CD8-positive, alpha-beta memory T cell (primary cell): ENCODE measurements at regions not wholly inside any gene's neighbourhood (a gene's known extent, or its start where the extent isn't known, plus 50 kb on each side); places are given as distances from the start of the nearest gene placed in this dataset.

Source experiments
- CTCF ChIA-PET: fragments of 350-600 bp; sonication (Branson Sonifier 250); formaldehyde crosslinking; loops from one replicate; lab custom pipeline; 2021; ENCODE audit warnings: antibody characterized with exemption; lab: Charles Lee
- POLR2A ChIA-PET: fragments of 350-600 bp; sonication (Branson Sonifier 250); formaldehyde crosslinking; loops from one replicate; lab custom pipeline; 2021; ENCODE audit warnings: antibody characterized with exemption; lab: Charles Lee
- DNase-seq, 5 donors: peaks; one replicate each; pipeline versions ENCODE4 v3.0.0 to v3.0.0-alpha.2; 2020 to 2022; ENCODE audit warnings: mixed read lengths in 1 of 5
- H3K27ac ChIP-seq: one replicate; pipeline ENCODE4 v1.7.0; 2013; ENCODE audit warnings: low read depth, mild to moderate bottlenecking, low read length, moderate library complexity
- H3K27me3 ChIP-seq: 2 replicates; pipeline ENCODE4 v1.7.0; 2013; ENCODE audit warnings: low read length, mild to moderate bottlenecking; ENCODE audit not compliant: insufficient read depth, poor library complexity, severe bottlenecking
- H3K36me3 ChIP-seq: 2 replicates; pipeline ENCODE4 v1.7.0; 2013; ENCODE audit warnings: mild to moderate bottlenecking, low read length, moderate library complexity; ENCODE audit not compliant: insufficient read depth
- H3K4me1 ChIP-seq: 2 replicates; pipeline ENCODE4 v1.7.0; 2013; ENCODE audit warnings: mild to moderate bottlenecking, low read length, moderate library complexity; ENCODE audit not compliant: insufficient read depth
- H3K4me3 ChIP-seq: 2 replicates; pipeline ENCODE4 v1.7.0; 2013; ENCODE audit warnings: mild to moderate bottlenecking, low read length
- H3K9me3 ChIP-seq: 2 replicates; pipeline ENCODE4 v1.7.0; 2013; ENCODE audit warnings: mild to moderate bottlenecking, low read length
- H3K27ac Mint-ChIP-seq, 8 donors: one replicate each; pipeline ENCODE4 v1.8.0; 2020 to 2021; ENCODE audit warnings: mixed read lengths in 8 of 8, mild to moderate bottlenecking in 6 of 8, inconsistent platforms in 3 of 8, moderate library complexity in 3 of 8
- H3K27me3 Mint-ChIP-seq, 2 donors: one replicate each; pipeline ENCODE4 v1.8.0; 2020 to 2021; ENCODE audit warnings: mixed read lengths in 2 of 2, mild to moderate bottlenecking in 1 of 2, moderate library complexity in 1 of 2
- H3K36me3 Mint-ChIP-seq, 3 donors: one replicate each; pipeline ENCODE4 v1.8.0; 2020 to 2021; ENCODE audit warnings: mixed read lengths in 3 of 3, inconsistent platforms in 1 of 3, mild to moderate bottlenecking in 1 of 3
- H3K4me1 Mint-ChIP-seq, 3 donors: one replicate each; pipeline ENCODE4 v1.8.0; 2020 to 2021; ENCODE audit warnings: mixed read lengths in 3 of 3, inconsistent platforms in 1 of 3, mild to moderate bottlenecking in 1 of 3
- H3K4me3 Mint-ChIP-seq, 7 donors: one replicate each; pipeline ENCODE4 v1.8.0; 2020 to 2021; ENCODE audit warnings: mixed read lengths in 7 of 7, mild to moderate bottlenecking in 6 of 7, moderate library complexity in 4 of 7, inconsistent platforms in 2 of 7
- H3K9me3 Mint-ChIP-seq, 5 donors: one replicate each; pipeline ENCODE4 v1.8.0; 2020 to 2022; ENCODE audit warnings: mixed read lengths in 5 of 5, mild to moderate bottlenecking in 3 of 5, moderate library complexity in 2 of 5, inconsistent platforms in 1 of 5

DNA sequence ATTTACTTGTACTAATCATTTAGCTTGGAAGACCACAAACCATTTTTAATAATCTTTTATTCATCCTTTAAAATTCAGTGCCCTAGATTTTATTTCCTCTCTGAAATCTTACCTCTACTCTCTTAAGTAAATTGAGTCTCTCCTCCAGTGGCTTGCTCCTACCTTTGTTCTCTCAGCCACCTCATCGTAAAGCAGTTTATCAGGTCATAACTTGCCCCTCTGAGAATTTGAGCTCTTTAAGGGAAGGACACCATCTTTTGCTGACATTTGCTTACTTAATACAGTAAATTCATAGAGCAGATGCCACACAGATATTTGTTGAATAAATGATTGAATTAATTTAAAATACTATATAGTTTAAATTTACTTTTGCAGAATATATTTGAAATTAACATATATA lies 794.3 kb downstream of the C12orf50 start:
- Mint-ChIP-seq H3K36me3 (no peaks in the 10 kb centered on the region), H3K4me1 (no peaks in the 10 kb centered on the region), H3K27me3 (no peaks in the 10 kb centered on the region), H3K9me3 (peaks cover 0 to 38% (median 4%) of the 10 kb centered on the region in 5 donors), H3K4me3 (no peak overlapping the region), H3K27ac (no peak overlapping the region)
- H3K27me3 ChIP-seq = no peaks in the 10 kb centered on the region
- no peak overlapping the region for H3K4me3 ChIP-seq
- peaks cover 3% of the 10 kb centered on the region for H3K9me3 ChIP-seq
- ChIA-PET CTCF (no interaction called here), POLR2A (no interaction called here)
- H3K4me1 ChIP-seq = no peaks in the 10 kb centered on the region
- H3K36me3 ChIP-seq = no peaks in the 10 kb centered on the region
- no peak overlapping the region for H3K27ac ChIP-seq
- no peak for DNase-seq

- H3K27me3 Mint-ChIP-seq = no peaks in the 10 kb centered on the region
- DNase-seq = no peak
- peaks cover 0 to 38% (median 4%) of the 10 kb centered on the region in 5 donors for H3K9me3 Mint-ChIP-seq
- H3K4me3 Mint-ChIP-seq = no peak overlapping the region
- H3K27ac ChIP-seq = no peak overlapping the region
- no peaks in the 10 kb centered on the region for H3K4me1 Mint-ChIP-seq
- no peak overlapping the region for H3K4me3 ChIP-seq
- no peaks in the 10 kb centered on the region for H3K27me3 ChIP-seq
- peaks cover 3% of the 10 kb centered on the region for H3K9me3 ChIP-seq
- no peak overlapping the region for H3K27ac Mint-ChIP-seq
- ChIA-PET POLR2A (no interaction called here), CTCF (no interaction called here)
- no peaks in the 10 kb centered on the region for H3K36me3 ChIP-seq
- no peaks in the 10 kb centered on the region for H3K36me3 Mint-ChIP-seq
- no peaks in the 10 kb centered on the region for H3K4me1 ChIP-seq
Observed at GRCh38 chr12:87233671-87234070, 795.5 kb downstream of the C12orf50 start.

DNA sequence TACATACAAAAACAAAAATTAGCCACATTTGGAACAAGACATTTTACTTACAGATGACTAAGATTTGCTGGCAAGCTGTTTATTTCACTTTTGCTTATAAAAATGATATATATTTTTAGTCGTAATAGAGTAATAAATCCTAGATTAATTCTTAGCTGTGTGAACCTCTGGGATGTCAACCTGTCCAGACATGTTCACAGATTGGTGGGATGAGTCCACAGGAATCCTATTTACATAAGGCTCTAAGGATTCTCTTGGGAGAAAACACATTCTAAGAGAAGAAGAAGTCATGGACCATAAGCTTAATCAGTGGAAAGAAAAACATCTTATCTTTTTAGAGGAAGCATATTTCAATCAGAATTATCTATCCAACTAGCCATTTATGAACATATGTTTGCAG lies 797.4 kb downstream of the C12orf50 start:
- Histone ChIP-seq H3K27me3 (no peaks in the 10 kb centered on the region), H3K4me3 (no peak overlapping the region), H3K4me1 (no peaks in the 10 kb centered on the region), H3K36me3 (no peaks in the 10 kb centered on the region), H3K9me3 (peaks cover 3% of the 10 kb centered on the region), H3K27ac (no peak overlapping the region)
- Mint-ChIP-seq H3K4me1 (no peaks in the 10 kb centered on the region), H3K4me3 (no peak overlapping the region), H3K9me3 (peaks cover 0 to 29% (median 0%) of the 10 kb centered on the region in 5 donors), H3K36me3 (no peaks in the 10 kb centered on the region), H3K27ac (no peak overlapping the region), H3K27me3 (no peaks in the 10 kb centered on the region)
- CTCF ChIA-PET = no interaction called here
- POLR2A ChIA-PET = no interaction called here
- DNase-seq = no peak

DNA sequence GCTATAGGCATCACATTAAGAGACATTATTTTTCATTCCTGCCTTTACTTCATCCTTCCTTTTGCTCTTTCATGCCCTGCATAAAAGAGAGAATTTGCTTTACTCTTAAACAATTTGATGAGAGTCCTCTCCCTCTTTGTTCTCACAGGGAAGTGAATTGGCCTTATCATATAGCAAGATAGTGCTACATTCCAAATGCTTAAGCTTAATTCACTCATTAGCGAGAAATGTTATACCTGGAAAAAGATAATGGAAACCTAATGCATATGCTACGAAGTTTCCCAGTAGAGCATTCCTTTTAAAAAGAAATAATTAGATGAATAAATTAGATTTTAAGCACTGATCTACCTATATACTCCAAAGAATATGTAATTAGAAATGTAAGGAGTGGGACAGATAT lies 798.8 kb downstream of the C12orf50 start:
- Mint-ChIP-seq H3K27ac (no peak overlapping the region), H3K9me3 (peaks cover 0 to 25% (median 2%) of the 10 kb centered on the region in 5 donors), H3K4me1 (no peaks in the 10 kb centered on the region), H3K27me3 (no peaks in the 10 kb centered on the region), H3K4me3 (no peak overlapping the region), H3K36me3 (no peaks in the 10 kb centered on the region)
- H3K4me3 ChIP-seq = no peak overlapping the region
- H3K9me3 ChIP-seq = peaks cover 3% of the 10 kb centered on the region
- POLR2A ChIA-PET = no interaction called here
- H3K27ac ChIP-seq = no peak overlapping the region
- DNase-seq = no peak
- H3K36me3 ChIP-seq = no peaks in the 10 kb centered on the region
- CTCF ChIA-PET = no interaction called here
- no peaks in the 10 kb centered on the region for H3K4me1 ChIP-seq
- no peaks in the 10 kb centered on the region for H3K27me3 ChIP-seq

DNA sequence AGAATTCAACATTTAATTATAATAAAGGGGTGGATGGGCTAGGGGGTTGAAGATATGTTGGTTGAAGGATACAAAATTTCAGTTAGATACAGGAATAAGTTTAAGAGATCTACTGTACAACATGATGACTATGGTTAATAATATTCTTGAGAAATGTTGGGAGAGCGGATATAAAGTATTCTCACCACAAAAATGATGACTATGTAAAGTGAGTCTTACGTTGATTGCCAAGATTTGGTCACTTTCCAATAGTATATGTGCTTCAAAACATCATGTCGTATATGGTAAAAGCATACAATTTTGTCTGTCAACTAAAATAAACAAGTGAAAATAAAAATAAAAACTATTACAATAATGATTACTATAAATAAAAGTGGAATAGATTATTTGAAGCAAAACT lies 802.0 kb downstream of the C12orf50 start:
- H3K27me3 Mint-ChIP-seq = no peaks in the 10 kb centered on the region
- H3K4me3 Mint-ChIP-seq = no peak overlapping the region
- no peaks in the 10 kb centered on the region for H3K4me1 Mint-ChIP-seq
- ChIA-PET CTCF (no interaction called here), POLR2A (no interaction called here)
- Histone ChIP-seq H3K9me3 (peaks cover 3% of the 10 kb centered on the region), H3K4me3 (no peak overlapping the region), H3K27me3 (no peaks in the 10 kb centered on the region), H3K27ac (no peak overlapping the region), H3K4me1 (no peaks in the 10 kb centered on the region), H3K36me3 (no peaks in the 10 kb centered on the region)
- DNase-seq = no peak
- peaks cover 0 to 19% (median 2%) of the 10 kb centered on the region in 5 donors for H3K9me3 Mint-ChIP-seq
- H3K36me3 Mint-ChIP-seq = no peaks in the 10 kb centered on the region
- no peak overlapping the region for H3K27ac Mint-ChIP-seq

- no peaks in the 10 kb centered on the region for H3K36me3 Mint-ChIP-seq
Observed at GRCh38 chr12:87217491-87217890, 811.7 kb downstream of the C12orf50 start.

GRCh38 chr12:87216436-87216835 lies 812.8 kb downstream of the C12orf50 start:
- H3K4me1 Mint-ChIP-seq = no peaks in the 10 kb centered on the region
- Histone ChIP-seq H3K36me3 (no peaks in the 10 kb centered on the region), H3K4me1 (no peaks in the 10 kb centered on the region), H3K4me3 (no peak overlapping the region), H3K9me3 (peaks cover 4% of the 10 kb centered on the region), H3K27ac (no peak overlapping the region), H3K27me3 (no peaks in the 10 kb centered on the region)
- DNase-seq = no peak
- ChIA-PET POLR2A (no interaction called here), CTCF (no interaction called here)
- H3K27ac Mint-ChIP-seq = no peak overlapping the region
- no peak overlapping the region for H3K4me3 Mint-ChIP-seq
- H3K27me3 Mint-ChIP-seq = no peaks in the 10 kb centered on the region
- H3K36me3 Mint-ChIP-seq = no peaks in the 10 kb centered on the region
- peaks cover 1 to 15% (median 5%) of the 10 kb centered on the region in 5 donors for H3K9me3 Mint-ChIP-seq

More at GRCh38 chr12:87217491-87217890, 811.7 kb downstream of the C12orf50 start:
- Mint-ChIP-seq H3K9me3 (peaks cover 0 to 12% (median 5%) of the 10 kb centered on the region in 5 donors), H3K4me1 (no peaks in the 10 kb centered on the region), H3K27ac (no peak overlapping the region), H3K4me3 (no peak overlapping the region), H3K27me3 (no peaks in the 10 kb centered on the region)
- no peaks in the 10 kb centered on the region for H3K36me3 ChIP-seq
- H3K4me3 ChIP-seq = no peak overlapping the region
- CTCF ChIA-PET = no interaction called here
- no peak overlapping the region for H3K27ac ChIP-seq
- DNase-seq = no peak
- POLR2A ChIA-PET = no interaction called here
- no peaks in the 10 kb centered on the region for H3K27me3 ChIP-seq
- H3K4me1 ChIP-seq = no peaks in the 10 kb centered on the region
- H3K9me3 ChIP-seq = peaks cover 4% of the 10 kb centered on the region

GRCh38 chr12:87202189-87202588 lies 827.0 kb downstream of the C12orf50 start:
- Mint-ChIP-seq H3K36me3 (no peaks in the 10 kb centered on the region), H3K27me3 (no peaks in the 10 kb centered on the region), H3K4me1 (no peaks in the 10 kb centered on the region), H3K4me3 (no peak overlapping the region), H3K27ac (no peak overlapping the region), H3K9me3 (peaks cover 7 to 28% (median 10%) of the 10 kb centered on the region in 5 donors)
- Histone ChIP-seq H3K4me1 (no peaks in the 10 kb centered on the region), H3K4me3 (no peak overlapping the region), H3K27ac (no peak overlapping the region), H3K36me3 (no peaks in the 10 kb centered on the region), H3K9me3 (no peaks in the 10 kb centered on the region), H3K27me3 (no peaks in the 10 kb centered on the region)
- ChIA-PET POLR2A (no interaction called here), CTCF (no interaction called here)
- DNase-seq = no peak

GRCh38 chr12:87201598-87201997 lies 827.6 kb downstream of the C12orf50 start:
- Histone ChIP-seq H3K9me3 (no peaks in the 10 kb centered on the region), H3K4me1 (no peaks in the 10 kb centered on the region), H3K36me3 (no peaks in the 10 kb centered on the region), H3K27ac (no peak overlapping the region), H3K27me3 (no peaks in the 10 kb centered on the region), H3K4me3 (no peak overlapping the region)
- ChIA-PET POLR2A (no interaction called here), CTCF (no interaction called here)
- no peaks in the 10 kb centered on the region for H3K27me3 Mint-ChIP-seq
- DNase-seq = no peak
- H3K36me3 Mint-ChIP-seq = no peaks in the 10 kb centered on the region
- H3K27ac Mint-ChIP-seq = no peak overlapping the region
- H3K4me3 Mint-ChIP-seq = no peak overlapping the region
- H3K4me1 Mint-ChIP-seq = no peaks in the 10 kb centered on the region
- H3K9me3 Mint-ChIP-seq = peaks cover 4 to 28% (median 7%) of the 10 kb centered on the region in 5 donors
